ENCODE measurements at regions not wholly inside any gene's neighbourhood (a gene's known extent, or its start where the extent isn't known, plus 50 kb on each side); places are given as distances from the start of the nearest gene placed in this dataset.
A peak's percentile ranks its signal among the peaks of the same experiment; 100 is the strongest.

DNA sequence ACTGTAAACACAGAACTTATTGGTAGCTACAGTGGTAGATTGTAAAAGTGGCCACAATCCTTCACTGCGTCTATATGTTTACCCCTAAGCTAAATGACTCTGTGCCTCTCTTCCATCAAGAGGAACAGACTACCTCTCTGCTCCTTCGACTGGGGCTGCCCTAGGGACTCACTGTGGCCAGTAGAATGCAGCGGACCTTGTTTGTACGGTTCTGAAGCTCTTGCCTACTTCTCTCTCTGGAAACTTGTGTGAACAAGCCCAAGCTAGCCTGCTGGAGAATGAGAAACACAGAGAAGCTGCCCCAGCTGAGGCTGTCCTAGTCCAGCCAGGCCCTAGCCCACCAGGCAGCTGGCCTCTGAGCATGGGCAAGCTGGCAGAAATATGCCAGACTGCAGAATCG, 140.8 kb upstream of the SLC1A4 start:
- WGBS, 2 experiments (ENCODE audit: extremely low coverage in 1 of 2, insufficient coverage in 1 of 2, insufficient read length in 1 of 2, insufficient replicate concordance in 2 of 2, low coverage in 1 of 2, low lambda C conversion rate in 2 of 2, missing lambda C conversion rate in 1 of 2), result 83% methylated on average over 5 of the region's 5 CpGs; no CpG with 5 or more reads in 1 of the 2 experiments
- H2AFZ ChIP-seq (ENCODE audit: low read length), result 0 out of 2 replicates have a peak overlapping the region, but pooled peaks have one; percentile 26
- TF ChIP-seq KDM4A (IDR thresholded peaks at IDR 0.05; ENCODE audit: low read depth, low read length, severe bottlenecking) (no peak), TAF7 (optimal IDR thresholded peaks at IDR 0.05; ENCODE audit: borderline replicate concordance, low read depth, low read length) (no peak), NRF1 (IDR thresholded peaks at IDR 0.05; ENCODE audit: low read depth, low read length) (no peak), E2F6 (IDR thresholded peaks at IDR 0.05) (no peak)

More for the DNA sequence above, 140.8 kb upstream of the SLC1A4 start:
- Histone ChIP-seq H4K91ac (replicated peaks; ENCODE audit: insufficient read length, low read length) (no peak overlapping the region), H3K14ac (ENCODE audit: insufficient read length) (no peak overlapping the region), H3K23ac (ENCODE audit: insufficient read length) (no peak overlapping the region), H3K4me2 (ENCODE audit: insufficient read depth in 1 of 2, low read depth in 2 of 2, low read length in 2 of 2) (no peak overlapping the region; a peak in 1 of 4 replicates), H3K4ac (replicated peaks; ENCODE audit: insufficient read length, low read depth, low read length) (no peak overlapping the region), H4K8ac (ENCODE audit: extremely low read depth, insufficient read depth, low read length) (no peak overlapping the region), H3K27ac (ENCODE audit: low read depth, low read length) (no peak overlapping the region), H4K5ac (ENCODE audit: insufficient read length, low read depth, low read length) (no peak overlapping the region), H3K36me3 (ENCODE audit: control insufficient read depth in 2 of 4, insufficient read depth in 4 of 4, low read length in 3 of 4) (no peaks in the 10 kb centered on the region), H4K20me1 (replicated peaks in 1 of 2; ENCODE audit: control insufficient read depth in 1 of 2, insufficient read depth in 2 of 2, low read length in 2 of 2) (no peaks in the 10 kb centered on the region), H3K79me1 (ENCODE audit: low read depth, low read length) (no peaks in the 10 kb centered on the region), H2BK12ac (ENCODE audit: low read depth, low read length) (no peak overlapping the region), H3K27me3 (replicated peaks in 1 of 4; ENCODE audit: control insufficient read depth in 3 of 4, extremely low read depth in 1 of 4, insufficient read depth in 3 of 4, low read length in 3 of 4) (peaks cover 0 to 2% (median 0%) of the 10 kb centered on the region in 4 experiments; a peak in 1 of 7 replicates), H2BK15ac (ENCODE audit: low read length) (no peak overlapping the region), H2BK5ac (ENCODE audit: low read depth, low read length) (no peak overlapping the region), H3K4me1 (replicated peaks in 1 of 4; ENCODE audit: control insufficient read depth in 3 of 4, insufficient read depth in 4 of 4, low read length in 3 of 4) (peaks cover 0 to 4% (median 1%) of the 10 kb centered on the region in 4 experiments; a peak in 1 of 7 replicates), H2AK5ac (ENCODE audit: low read depth, low read length) (no peak overlapping the region), H3K9ac (replicated peaks in 1 of 4; ENCODE audit: extremely low read depth in 1 of 4, low read depth in 3 of 4, low read length in 3 of 4) (no peak overlapping the region), H3K4me3 (ENCODE audit: extremely low read depth in 1 of 4, insufficient read depth in 2 of 4, low read depth in 3 of 4, low read length in 4 of 4) (no peak overlapping the region), H3K79me2 (ENCODE audit: control insufficient read depth in 1 of 2, insufficient read depth in 2 of 2, low read length in 2 of 2) (no peaks in the 10 kb centered on the region), H2BK20ac (ENCODE audit: low read length) (no peak overlapping the region), H3K56ac (replicated peaks; ENCODE audit: insufficient read length, low read depth, low read length) (no peak overlapping the region), H3K23me2 (ENCODE audit: low read depth, low read length) (no peaks in the 10 kb centered on the region), H3K18ac (ENCODE audit: extremely low read depth, low read length) (no peak overlapping the region), H3K9me3 (ENCODE audit: insufficient read depth in 2 of 2, low read depth in 1 of 2, low read length in 1 of 2) (no peaks in the 10 kb centered on the region), H2BK120ac (replicated peaks; ENCODE audit: low read depth, low read length) (no peak overlapping the region)
- ChIA-PET CTCF (ENCODE audit: partially characterized antibody) (interaction anchor here (0.7 to 2.3 kb wide), 10 partner anchors 10 to 266 kb away, joined by 3 to 25 read pairs (median 3); no protein-coding TSS in a partner anchor), POLR2A (ENCODE audit: partially characterized antibody) (interaction anchor here (1.4 kb wide), 1 partner anchor 12 kb away, joined by 3 read pairs; no protein-coding TSS in a partner anchor)
- DNase-seq (ENCODE audit: low read depth in 1 of 2, low spot score in 2 of 2) (no peak), FAIRE-seq (no peak)

Measured in H1 (cell line).